Transverse colon (tissue), 4 donors: ENCODE measurements at regions not wholly inside any gene's neighbourhood (a gene's known extent, or its start where the extent isn't known, plus 50 kb on each side); places are given as distances from the start of the nearest gene placed in this dataset.

Source experiments
- POLR2A ChIP-seq: fragments of 450-650 bp; IDR thresholded peaks from one replicate; pipeline ENCODE4 v1.6.1; 2016; ENCODE audit warnings: antibody characterized with exemption, mild to moderate bottlenecking, moderate library complexity
- POLR2AphosphoS5 ChIP-seq, 3 donors: sonication (generic); formaldehyde crosslinking; IDR thresholded peaks; one replicate each; pipeline ENCODE4 v1.6.1; 2016; ENCODE audit warnings: antibody characterized with exemption in 3 of 3
- TF ChIP-seq, protein P1 (sequence below), 5 experiments: fragments of 200-600 bp in 3 of 5; fragments of 450-650 bp in 2 of 5; sonication (generic) in 3 of 5; IDR thresholded peaks; 1 replicate in 2 of 5; 2 replicates in 3 of 5; pipeline ENCODE4 v1.5.1; 2016 to 2017; ENCODE audit warnings: antibody characterized with exemption in 5 of 5, inconsistent platforms in 3 of 5, mild to moderate bottlenecking in 2 of 5, moderate library complexity in 1 of 5

DNA sequence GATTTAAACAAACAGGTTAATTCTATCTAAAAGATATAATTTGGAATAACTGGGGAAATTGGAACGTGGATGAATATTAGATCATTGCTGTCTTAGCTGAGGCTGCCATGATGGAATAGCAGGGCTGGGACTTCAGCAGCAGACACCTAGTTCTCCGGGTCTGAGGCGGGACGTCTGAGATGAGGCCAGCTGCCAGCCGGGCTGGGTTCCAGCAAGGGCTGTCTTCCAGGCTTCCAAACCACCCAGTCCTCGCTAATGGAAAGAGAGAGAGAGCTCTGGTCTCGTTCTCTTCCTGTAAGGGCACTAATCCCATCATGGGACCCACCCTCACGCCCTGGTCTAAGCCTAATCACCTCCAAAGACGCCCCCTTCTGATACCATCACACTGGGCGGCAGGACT lies 85.7 kb downstream of the ADRA2C start:
- TF ChIP-seq, protein P1, sequence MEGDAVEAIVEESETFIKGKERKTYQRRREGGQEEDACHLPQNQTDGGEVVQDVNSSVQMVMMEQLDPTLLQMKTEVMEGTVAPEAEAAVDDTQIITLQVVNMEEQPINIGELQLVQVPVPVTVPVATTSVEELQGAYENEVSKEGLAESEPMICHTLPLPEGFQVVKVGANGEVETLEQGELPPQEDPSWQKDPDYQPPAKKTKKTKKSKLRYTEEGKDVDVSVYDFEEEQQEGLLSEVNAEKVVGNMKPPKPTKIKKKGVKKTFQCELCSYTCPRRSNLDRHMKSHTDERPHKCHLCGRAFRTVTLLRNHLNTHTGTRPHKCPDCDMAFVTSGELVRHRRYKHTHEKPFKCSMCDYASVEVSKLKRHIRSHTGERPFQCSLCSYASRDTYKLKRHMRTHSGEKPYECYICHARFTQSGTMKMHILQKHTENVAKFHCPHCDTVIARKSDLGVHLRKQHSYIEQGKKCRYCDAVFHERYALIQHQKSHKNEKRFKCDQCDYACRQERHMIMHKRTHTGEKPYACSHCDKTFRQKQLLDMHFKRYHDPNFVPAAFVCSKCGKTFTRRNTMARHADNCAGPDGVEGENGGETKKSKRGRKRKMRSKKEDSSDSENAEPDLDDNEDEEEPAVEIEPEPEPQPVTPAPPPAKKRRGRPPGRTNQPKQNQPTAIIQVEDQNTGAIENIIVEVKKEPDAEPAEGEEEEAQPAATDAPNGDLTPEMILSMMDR (IDR thresholded peaks at IDR 0.05) = no peak
- TF ChIP-seq POLR2A = no peak
- no peak for TF ChIP-seq POLR2AphosphoS5 (IDR thresholded peaks at IDR 0.05)
